ENCODE measurements at regions not wholly inside any gene's neighbourhood (a gene's known extent, or its start where the extent isn't known, plus 50 kb on each side); places are given as distances from the start of the nearest gene placed in this dataset.

DNA sequence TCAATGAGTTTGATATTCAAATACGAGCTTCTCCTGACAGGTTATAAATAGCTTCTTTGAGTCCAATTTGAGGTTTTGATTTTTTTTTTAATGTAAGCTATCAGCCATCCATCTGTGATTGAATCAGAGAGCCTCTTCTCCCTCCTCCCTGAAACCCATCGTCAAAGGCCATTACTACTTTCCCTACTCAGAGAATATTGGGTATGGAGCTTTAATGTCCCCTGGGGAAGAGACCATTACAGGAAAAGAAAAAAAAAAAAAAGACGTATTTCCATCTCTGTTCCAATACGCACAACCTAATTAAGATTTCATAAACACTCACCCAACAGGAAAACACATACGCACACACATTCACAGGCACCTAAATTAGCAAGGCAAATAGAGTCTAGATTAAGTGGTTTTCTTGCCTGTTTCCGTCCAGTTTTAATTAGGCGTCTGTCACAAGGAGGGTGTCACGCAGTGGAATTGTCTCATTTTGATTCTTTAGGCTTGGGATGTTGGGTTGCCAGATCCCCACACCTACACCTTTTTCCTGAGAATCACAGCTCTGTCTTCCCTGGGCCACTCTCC, 194.3 kb upstream of the RPL38 start:
- no peaks in the 10 kb centered on the region for H3K36me3 ChIP-seq (ENCODE audit: control insufficient read depth in 2 of 4, insufficient read depth in 4 of 4, low read length in 3 of 4)
- H3K56ac ChIP-seq (replicated peaks; ENCODE audit: insufficient read length, low read depth, low read length), result no peak overlapping the region
- no peaks in the 10 kb centered on the region for H4K20me1 ChIP-seq (replicated peaks in 1 of 2; ENCODE audit: control insufficient read depth in 1 of 2, insufficient read depth in 2 of 2, low read length in 2 of 2)
- H4K5ac ChIP-seq (ENCODE audit: insufficient read length, low read depth, low read length), result no peak overlapping the region
- WGBS, 2 experiments (ENCODE audit: extremely low coverage in 1 of 2, insufficient coverage in 1 of 2, insufficient read length in 1 of 2, insufficient replicate concordance in 2 of 2, low coverage in 1 of 2, low lambda C conversion rate in 2 of 2, missing lambda C conversion rate in 1 of 2), result 86% methylated on average over 8 of the region's 8 CpGs; no CpG with 5 or more reads in 1 of the 2 experiments
- H3K27ac ChIP-seq (ENCODE audit: low read depth, low read length), result no peak overlapping the region
- no peak overlapping the region for H3K4me3 ChIP-seq (ENCODE audit: extremely low read depth in 1 of 4, insufficient read depth in 2 of 4, low read depth in 3 of 4, low read length in 4 of 4)
- no peak overlapping the region for H4K91ac ChIP-seq (replicated peaks; ENCODE audit: insufficient read length, low read length)
- no peaks in the 10 kb centered on the region for H3K9me3 ChIP-seq (ENCODE audit: insufficient read depth in 2 of 2, low read depth in 1 of 2, low read length in 1 of 2)
- H3K27me3 ChIP-seq (replicated peaks in 1 of 4; ENCODE audit: control insufficient read depth in 3 of 4, extremely low read depth in 1 of 4, insufficient read depth in 3 of 4, low read length in 3 of 4), result no peaks in the 10 kb centered on the region
- 0 out of 2 replicates have a peak, but pooled peaks cover 2% of the 10 kb centered on the region for H3K23me2 ChIP-seq (ENCODE audit: low read depth, low read length)
- no peak overlapping the region for H2BK20ac ChIP-seq (ENCODE audit: low read length)
- H3K79me2 ChIP-seq (ENCODE audit: control insufficient read depth in 1 of 2, insufficient read depth in 2 of 2, low read length in 2 of 2), result no peaks in the 10 kb centered on the region
- FAIRE-seq (no peak), DNase-seq (ENCODE audit: low read depth in 1 of 2, low spot score in 2 of 2) (no peak)
- no peak overlapping the region for H3K4me2 ChIP-seq (ENCODE audit: insufficient read depth in 1 of 2, low read depth in 2 of 2, low read length in 2 of 2)
- CTCF ChIA-PET (ENCODE audit: partially characterized antibody), result interaction anchor here (0.6 to 11.3 kb wide), 21 partner anchors 12 to 584 kb away, joined by 3 to 110 read pairs (median 3); no protein-coding TSS in a partner anchor
- H2BK15ac ChIP-seq (ENCODE audit: low read length), result no peak overlapping the region
- no peaks in the 10 kb centered on the region for H3K79me1 ChIP-seq (ENCODE audit: low read depth, low read length)
- H3K23ac ChIP-seq (ENCODE audit: insufficient read length), result no peak overlapping the region
- H2AFZ ChIP-seq (ENCODE audit: low read length), result no peak overlapping the region
- no peak overlapping the region for H2BK5ac ChIP-seq (ENCODE audit: low read depth, low read length)
- no peak overlapping the region for H2BK120ac ChIP-seq (replicated peaks; ENCODE audit: low read depth, low read length)
- H3K4me1 ChIP-seq (replicated peaks in 1 of 4; ENCODE audit: control insufficient read depth in 3 of 4, insufficient read depth in 4 of 4, low read length in 3 of 4), result peaks cover 0 to 9% (median 5%) of the 10 kb centered on the region in 4 experiments; a peak in 6 of 7 replicates
- H3K4ac ChIP-seq (replicated peaks; ENCODE audit: insufficient read length, low read depth, low read length), result no peak overlapping the region
- H2AK5ac ChIP-seq (ENCODE audit: low read depth, low read length), result no peak overlapping the region
- H3K9ac ChIP-seq (replicated peaks in 1 of 4; ENCODE audit: extremely low read depth in 1 of 4, low read depth in 3 of 4, low read length in 3 of 4), result no peak overlapping the region
- POLR2A ChIA-PET (ENCODE audit: partially characterized antibody), result interaction anchor here (0.6 to 1.4 kb wide), 3 partner anchors 20 to 195 kb away, joined by 3 to 6 read pairs (median 3); partner anchors contain the start of gene RPL38
- H2BK12ac ChIP-seq (ENCODE audit: low read depth, low read length), result no peak overlapping the region
- no peak overlapping the region for H3K14ac ChIP-seq (ENCODE audit: insufficient read length)
- no peak overlapping the region for H4K8ac ChIP-seq (ENCODE audit: extremely low read depth, insufficient read depth, low read length)
- H3K18ac ChIP-seq (ENCODE audit: extremely low read depth, low read length), result no peak overlapping the region
- TF ChIP-seq, protein P1, sequence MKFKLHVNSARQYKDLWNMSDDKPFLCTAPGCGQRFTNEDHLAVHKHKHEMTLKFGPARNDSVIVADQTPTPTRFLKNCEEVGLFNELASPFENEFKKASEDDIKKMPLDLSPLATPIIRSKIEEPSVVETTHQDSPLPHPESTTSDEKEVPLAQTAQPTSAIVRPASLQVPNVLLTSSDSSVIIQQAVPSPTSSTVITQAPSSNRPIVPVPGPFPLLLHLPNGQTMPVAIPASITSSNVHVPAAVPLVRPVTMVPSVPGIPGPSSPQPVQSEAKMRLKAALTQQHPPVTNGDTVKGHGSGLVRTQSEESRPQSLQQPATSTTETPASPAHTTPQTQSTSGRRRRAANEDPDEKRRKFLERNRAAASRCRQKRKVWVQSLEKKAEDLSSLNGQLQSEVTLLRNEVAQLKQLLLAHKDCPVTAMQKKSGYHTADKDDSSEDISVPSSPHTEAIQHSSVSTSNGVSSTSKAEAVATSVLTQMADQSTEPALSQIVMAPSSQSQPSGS (IDR thresholded peaks at IDR 0.05; ENCODE audit: low read length), result no peak
